Ishikawa (cell line): ENCODE measurements at regions not wholly inside any gene's neighbourhood (a gene's known extent, or its start where the extent isn't known, plus 50 kb on each side); places are given as distances from the start of the nearest gene placed in this dataset.

Experiments used
- CEBPB ChIP-seq: IDR thresholded peaks from 2 replicates; pipeline ENCODE4 v1.6.1; 2012
- EP300 ChIP-seq: IDR thresholded peaks from 2 replicates; pipeline ENCODE4 v1.6.1; 2012; ENCODE audit warnings: borderline replicate concordance
- TCF12 ChIP-seq: IDR thresholded peaks from 2 replicates; pipeline ENCODE4 v1.6.1; 2012; ENCODE audit warnings: low read depth
- ZBTB7A ChIP-seq: IDR thresholded peaks from 2 replicates; pipeline ENCODE4 v1.6.1; 2012; ENCODE audit warnings: low read depth

GRCh38 chr5:18799482-18800128, 1165.3 kb downstream of the TAF11L14 start:
- TF ChIP-seq TCF12 (no peak), EP300 (no peak), ZBTB7A (no peak), CEBPB (no peak)
